ENCODE measurements at regions not wholly inside any gene's neighbourhood (a gene's known extent, or its start where the extent isn't known, plus 50 kb on each side); places are given as distances from the start of the nearest gene placed in this dataset.

- peaks cover 8% of the 10 kb centered on the region for H3K9me3 Mint-ChIP-seq
- no peaks in the 10 kb centered on the region for H3K36me3 Mint-ChIP-seq (ENCODE audit: low read depth)
- peaks cover 6% of the 10 kb centered on the region for H3K9me3 ChIP-seq (ENCODE audit: control insufficient read depth, low read length)
- no peak overlapping the region for H3K27ac ChIP-seq (ENCODE audit: low read depth, low read length)
- H3K27me3 Mint-ChIP-seq (ENCODE audit: insufficient read depth) = no peaks in the 10 kb centered on the region
- H3K27ac Mint-ChIP-seq = no peak overlapping the region
- DNase-seq = no peak
- no peak overlapping the region for H3K4me3 ChIP-seq (ENCODE audit: low read length)
- no peak for TF ChIP-seq CTCF (conservative IDR thresholded peaks at IDR 0.05)
- no peak overlapping the region for H3K9ac ChIP-seq (ENCODE audit: extremely low read depth, low read length, poor library complexity, severe bottlenecking)
- no peaks in the 10 kb centered on the region for H3K27me3 ChIP-seq (ENCODE audit: control insufficient read depth, insufficient read depth, low read length, poor library complexity, severe bottlenecking)
- H3K4me3 Mint-ChIP-seq = no peak overlapping the region
- no peaks in the 10 kb centered on the region for H3K4me1 ChIP-seq (ENCODE audit: control insufficient read depth, insufficient read depth, low read length)
- H3K4me1 Mint-ChIP-seq = no peaks in the 10 kb centered on the region
- no peaks in the 10 kb centered on the region for H3K36me3 ChIP-seq (ENCODE audit: control insufficient read depth, insufficient read depth, low read length)
Observed at GRCh38 chr5:106658150-106658549, 1012.6 kb downstream of the EFNA5 start.

GRCh38 chr5:106656821-106657220 lies 1013.9 kb downstream of the EFNA5 start:
- no peak for TF ChIP-seq CTCF (conservative IDR thresholded peaks at IDR 0.05)
- WGBS, 2 experiments (ENCODE audit: insufficient coverage in 1 of 2, insufficient read length in 1 of 2) = 79 to 100% methylated on average over 1 to 2 of the region's 2 CpGs
- no peaks in the 10 kb centered on the region for H3K27me3 ChIP-seq (ENCODE audit: control insufficient read depth, insufficient read depth, low read length, poor library complexity, severe bottlenecking)
- Mint-ChIP-seq H3K4me3 (no peak overlapping the region), H3K27me3 (ENCODE audit: insufficient read depth) (no peaks in the 10 kb centered on the region), H3K36me3 (ENCODE audit: low read depth) (no peaks in the 10 kb centered on the region), H3K9me3 (peaks cover 16% of the 10 kb centered on the region), H3K4me1 (no peaks in the 10 kb centered on the region), H3K27ac (no peak overlapping the region)
- no peaks in the 10 kb centered on the region for H3K4me1 ChIP-seq (ENCODE audit: control insufficient read depth, insufficient read depth, low read length)
- H3K27ac ChIP-seq (ENCODE audit: low read depth, low read length) = no peak overlapping the region
- H3K36me3 ChIP-seq (ENCODE audit: control insufficient read depth, insufficient read depth, low read length) = no peaks in the 10 kb centered on the region
- no peak for DNase-seq
- no peak overlapping the region for H3K4me3 ChIP-seq (ENCODE audit: low read length)
- H3K9me3 ChIP-seq (ENCODE audit: control insufficient read depth, low read length) = peaks cover 6% of the 10 kb centered on the region
- H3K9ac ChIP-seq (ENCODE audit: extremely low read depth, low read length, poor library complexity, severe bottlenecking) = no peak overlapping the region

- H3K9me3 Mint-ChIP-seq = peaks cover 10% of the 10 kb centered on the region
- no peak for DNase-seq
- no peak overlapping the region for H3K4me3 Mint-ChIP-seq
- no peaks in the 10 kb centered on the region for H3K36me3 ChIP-seq (ENCODE audit: control insufficient read depth, insufficient read depth, low read length)
- H3K27ac ChIP-seq (ENCODE audit: low read depth, low read length) = no peak overlapping the region
- no peak overlapping the region for H3K4me3 ChIP-seq (ENCODE audit: low read length)
- no peaks in the 10 kb centered on the region for H3K27me3 ChIP-seq (ENCODE audit: control insufficient read depth, insufficient read depth, low read length, poor library complexity, severe bottlenecking)
- H3K27ac Mint-ChIP-seq = no peak overlapping the region
- no peaks in the 10 kb centered on the region for H3K4me1 Mint-ChIP-seq
- no peaks in the 10 kb centered on the region for H3K27me3 Mint-ChIP-seq (ENCODE audit: insufficient read depth)
- H3K4me1 ChIP-seq (ENCODE audit: control insufficient read depth, insufficient read depth, low read length) = no peaks in the 10 kb centered on the region
- H3K36me3 Mint-ChIP-seq (ENCODE audit: low read depth) = no peaks in the 10 kb centered on the region
- H3K9ac ChIP-seq (ENCODE audit: extremely low read depth, low read length, poor library complexity, severe bottlenecking) = no peak overlapping the region
- no peak for TF ChIP-seq CTCF (conservative IDR thresholded peaks at IDR 0.05)
- no peaks in the 10 kb centered on the region for H3K9me3 ChIP-seq (ENCODE audit: control insufficient read depth, low read length)
Observed at GRCh38 chr5:106649031-106649430, 1021.7 kb downstream of the EFNA5 start.

Data from endodermal cell (in vitro differentiated cells).